GM12878 (cell line): ENCODE measurements at regions not wholly inside any gene's neighbourhood (a gene's known extent, or its start where the extent isn't known, plus 50 kb on each side); places are given as distances from the start of the nearest gene placed in this dataset.

ENCODE experiments used
- ATAC-seq: fragments of 200-7000 bp; cut with Tn5 transposase; 3 replicates; pipeline ENCODE4 v1.9.1; 2020; ENCODE audit warnings: mild to moderate bottlenecking, moderate library complexity
- BruUV-seq: library from RNA; stranded (reverse); fragments of 400-500 nt; replicated peaks from 2 replicates; lab custom pipeline; 2021; lab: Mats Ljungman, UMichigan
- CTCF ChIA-PET: fragments of 300-600 bp; sonication (Branson Sonifier 250); formaldehyde crosslinking; extraction: SDS; loops from one replicate; lab custom pipeline; 2021; ENCODE audit warnings: inconsistent platforms; lab: Yijun Ruan, JAX
- POLR2A ChIA-PET: fragments of 350-600 bp; formaldehyde crosslinking; extraction: SDS; loops from one replicate; lab custom pipeline; 2021; ENCODE audit warnings: inconsistent platforms; lab: Charles Lee
- RAD21 ChIA-PET: fragments of 300-600 bp; sonication (Branson Sonifier 250); formaldehyde crosslinking; loops from one replicate; lab custom pipeline; 2023; ENCODE audit warnings: antibody characterized with exemption; ENCODE audit not compliant: unreplicated experiment; lab: Charles Lee
- SMC1A ChIA-PET: fragments of 300-600 bp; sonication (Branson Sonifier 250); formaldehyde crosslinking; loops from one replicate; lab custom pipeline; 2023; ENCODE audit not compliant: unreplicated experiment, uncharacterized antibody; lab: Charles Lee
- DNase-seq: peaks from one replicate; pipeline ENCODE4 v3.0.0-alpha.2; 2011; ENCODE audit warnings: low read depth, low spot score
- FAIRE-seq: peaks from 3 replicates; lab custom pipeline; 2011; peaks lifted over from hg19 to GRCh38; lab: Jason Lieb, UNC
- H2AFZ ChIP-seq: 2 replicates; pipeline ENCODE4 v1.6.0; 2011; ENCODE audit warnings: low read depth, low read length, control low read depth; ENCODE audit not compliant: control insufficient read depth
- H3K27ac ChIP-seq: 2 replicates; pipeline ENCODE4 v1.5.1; 2011; ENCODE audit warnings: control low read depth; ENCODE audit not compliant: control insufficient read depth, insufficient read depth
- H3K27me3 ChIP-seq, 2 experiments: replicated peaks in 1 of 2; 2 replicates each; pipeline versions ENCODE4 v1.6.0 to v1.6.1; 2011; ENCODE audit warnings: low read length in 1 of 2; ENCODE audit not compliant: control insufficient read depth in 2 of 2, insufficient read depth in 2 of 2
- H3K36me3 ChIP-seq, 2 experiments: 2 replicates each; pipeline ENCODE4 v1.5.1; 2011; ENCODE audit warnings: low read length in 1 of 2; ENCODE audit not compliant: control insufficient read depth in 2 of 2, insufficient read depth in 2 of 2
- H3K4me1 ChIP-seq: 2 replicates; pipeline ENCODE4 v1.6.1; 2011; ENCODE audit warnings: mild to moderate bottlenecking, low read length, moderate library complexity, mixed read lengths; ENCODE audit not compliant: control insufficient read depth, insufficient read depth
- H3K4me2 ChIP-seq: 2 replicates; pipeline ENCODE4 v1.6.0; 2011; ENCODE audit warnings: control low read depth; ENCODE audit not compliant: control insufficient read depth, insufficient read depth
- H3K4me3 ChIP-seq: fragments of 200-600 bp; sonication (generic); 2 replicates; pipeline ENCODE4 v1.5.1; 2016
- H3K79me2 ChIP-seq: 2 replicates; pipeline ENCODE4 v1.6.0; 2011; ENCODE audit warnings: low read length; ENCODE audit not compliant: control insufficient read depth, insufficient read depth
- H3K9ac ChIP-seq: 2 replicates; pipeline ENCODE4 v1.8.0; 2011; ENCODE audit warnings: low read length, control low read depth, mixed read lengths; ENCODE audit not compliant: control insufficient read depth, insufficient read depth
- H3K9me3 ChIP-seq: replicated peaks from 3 replicates; pipeline ENCODE4 v1.5.1; 2011; ENCODE audit warnings: mild to moderate bottlenecking, low read length; ENCODE audit not compliant: control insufficient read depth, insufficient read depth
- H4K20me1 ChIP-seq: 2 replicates; pipeline ENCODE4 v1.6.0; 2011; ENCODE audit not compliant: control insufficient read depth, insufficient read depth
- EGR1 ChIP-seq, 2 experiments: IDR thresholded peaks; 1 replicate in 1 of 2; 2 replicates in 1 of 2; pipeline ENCODE4 v1.6.1; 2011 to 2012; ENCODE audit warnings: low read depth in 2 of 2, low read length in 2 of 2, borderline replicate concordance in 1 of 2, mild to moderate bottlenecking in 1 of 2, moderate library complexity in 1 of 2
- IRF3 ChIP-seq: fragments of 450-650 bp; IDR thresholded peaks from 2 replicates; pipeline ENCODE4 v1.6.1; 2014; ENCODE audit warnings: mild to moderate bottlenecking
- MEF2A ChIP-seq: IDR thresholded peaks from 2 replicates; pipeline ENCODE4 v1.6.1; 2011; ENCODE audit warnings: low read depth, mild to moderate bottlenecking, low read length, moderate library complexity; ENCODE audit not compliant: insufficient read depth
- MYC ChIP-seq: IDR thresholded peaks from 2 replicates; pipeline ENCODE4 v1.6.1; 2011; ENCODE audit warnings: mild to moderate bottlenecking, low read length, moderate library complexity, inconsistent platforms; ENCODE audit not compliant: insufficient read depth, insufficient replicate concordance, insufficient read length, severe bottlenecking
- NFYA ChIP-seq: IDR thresholded peaks from 2 replicates; pipeline ENCODE4 v1.6.1; 2011; ENCODE audit warnings: low read depth, mild to moderate bottlenecking, low read length, improper control_type of control experiment, borderline replicate concordance
- REST ChIP-seq: IDR thresholded peaks from 2 replicates; pipeline ENCODE4 v1.6.1; 2012; ENCODE audit warnings: mild to moderate bottlenecking, low read depth, low read length
- RUNX3 ChIP-seq: IDR thresholded peaks from 2 replicates; pipeline ENCODE4 v1.6.1; 2012; ENCODE audit warnings: low read length, inconsistent platforms
- SUPT20H ChIP-seq: IDR thresholded peaks from 2 replicates; pipeline ENCODE4 v1.6.1; 2011; ENCODE audit warnings: low read depth, mild to moderate bottlenecking, low read length, moderate library complexity, borderline replicate concordance; ENCODE audit not compliant: control insufficient read depth
- WGBS: methylation state at CpG from one replicate; pipeline ENCODE4 v1.1.6; 2016; ENCODE audit warnings: low lambda C conversion rate; ENCODE audit not compliant: insufficient replicate concordance, insufficient coverage; ENCODE audit errors: missing lambda C conversion rate; 5-methylcytosine and 5-hydroxymethylcytosine counted together
- in situ Hi-C: fragments of 300-500 bp; cut with MboI; formaldehyde crosslinking; loops from 9 replicates; pipeline ENCODE4 v1.14.3; 2018; ENCODE audit warnings: mixed read lengths
- intact Hi-C: fragments of 100-400 bp; cut with micrococcal nuclease; formaldehyde crosslinking; loops from one replicate; pipeline ENCODE4 v1.14.2; 2022; ENCODE audit not compliant: unreplicated experiment
- TF ChIP-seq, protein P1 (sequence below): fragments of 450-650 bp; IDR thresholded peaks from 2 replicates; pipeline ENCODE4 v1.6.1; 2016; ENCODE audit warnings: mild to moderate bottlenecking

DNA sequence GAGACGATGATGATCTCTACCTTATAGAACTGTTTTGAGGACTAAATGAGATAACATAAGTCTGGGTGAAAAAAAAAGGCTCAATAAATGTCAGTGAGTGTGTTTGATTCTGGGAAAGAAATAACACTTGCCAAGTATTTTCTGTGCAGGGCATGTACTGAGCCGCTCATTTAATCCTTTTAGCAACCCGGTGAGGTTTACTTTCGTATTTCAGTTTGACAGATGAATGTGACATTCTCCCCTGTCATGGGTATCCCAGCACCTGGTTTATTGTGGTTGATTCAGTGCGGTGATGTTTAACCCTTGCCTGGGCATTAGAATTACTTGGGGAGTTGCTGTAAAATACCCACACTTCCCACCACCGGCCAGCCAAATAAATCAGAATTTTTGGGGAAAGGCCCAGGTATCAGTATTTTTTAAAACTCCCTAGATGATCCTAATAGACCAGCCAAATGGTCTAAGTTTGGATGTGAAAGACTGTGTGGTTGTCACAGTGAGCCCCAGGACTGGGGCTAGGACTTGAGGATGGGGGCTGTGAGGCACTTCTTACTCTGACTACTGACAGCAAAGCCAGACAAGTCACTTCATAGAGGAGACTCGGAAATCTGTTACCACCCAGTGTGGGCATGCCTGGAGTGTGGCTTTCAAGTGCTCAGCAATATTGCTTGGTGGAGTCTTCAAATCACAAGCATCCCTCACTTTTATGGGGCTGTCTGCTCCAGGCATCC is 100.2 kb upstream of the KCNG1 start:
- Histone ChIP-seq H3K27me3 (peaks cover 4 to 9% of the 10 kb centered on the region in 2 experiments), H3K27ac (no peak overlapping the region), H3K36me3 (no peaks in the 10 kb centered on the region), H3K4me1 (no peaks in the 10 kb centered on the region; the same call in 1 of the 2 replicates), H3K4me2 (no peak overlapping the region), H2AFZ (no peak overlapping the region), H3K79me2 (no peaks in the 10 kb centered on the region), H4K20me1 (no peaks in the 10 kb centered on the region), H3K9me3 (no peaks in the 10 kb centered on the region), H3K9ac (no peak overlapping the region), H3K4me3 (no peak overlapping the region)
- 20% methylated on average over 7 of the region's 7 CpGs for WGBS
- in situ Hi-C loops, result no loop called here
- no peak for DNase-seq
- TF ChIP-seq RUNX3 (peak; percentile 35), EGR1 (IDR thresholded peaks at IDR 0.05; ENCODE audit: borderline replicate concordance in 1 of 2, low read depth in 2 of 2, low read length in 2 of 2) (no peak)
- RAD21 ChIA-PET, result no interaction called here
- POLR2A ChIA-PET, result no interaction called here
- intact Hi-C loops, result no loop called here
- BruUV-seq, result no TSS peak
- SMC1A ChIA-PET, result no interaction called here
- CTCF ChIA-PET, result interaction anchor here (1.1 kb wide), 1 partner anchor 24 kb away, joined by 3 read pairs; no protein-coding TSS in a partner anchor
- ATAC-seq, result peak; percentile 68
- FAIRE-seq, result peak; percentile 65

GRCh38 chr20:51121901-51122412 is 99.0 kb upstream of the KCNG1 start:
- in situ Hi-C loops, result no loop called here
- Histone ChIP-seq H3K4me3 (no peak overlapping the region), H2AFZ (no peak overlapping the region), H3K9ac (no peak overlapping the region), H3K9me3 (no peaks in the 10 kb centered on the region), H4K20me1 (no peaks in the 10 kb centered on the region), H3K36me3 (no peaks in the 10 kb centered on the region), H3K27ac (no peak overlapping the region), H3K4me2 (no peak overlapping the region), H3K27me3 (peaks cover 4 to 9% of the 10 kb centered on the region in 2 experiments), H3K79me2 (no peaks in the 10 kb centered on the region), H3K4me1 (no peaks in the 10 kb centered on the region)
- no peak for DNase-seq
- intact Hi-C loops, result no loop called here
- ChIA-PET RAD21 (no interaction called here), CTCF (no interaction called here), POLR2A (no interaction called here), SMC1A (no interaction called here)
- ATAC-seq, result no peak
- no peak for FAIRE-seq
- no TSS peak for BruUV-seq
- 21% methylated on average over 3 of the region's 3 CpGs for WGBS
- TF ChIP-seq REST (no peak), MEF2A (no peak), IRF3 (no peak), NFYA (no peak), MYC (no peak), SUPT20H (no peak)
- TF ChIP-seq, protein P1, sequence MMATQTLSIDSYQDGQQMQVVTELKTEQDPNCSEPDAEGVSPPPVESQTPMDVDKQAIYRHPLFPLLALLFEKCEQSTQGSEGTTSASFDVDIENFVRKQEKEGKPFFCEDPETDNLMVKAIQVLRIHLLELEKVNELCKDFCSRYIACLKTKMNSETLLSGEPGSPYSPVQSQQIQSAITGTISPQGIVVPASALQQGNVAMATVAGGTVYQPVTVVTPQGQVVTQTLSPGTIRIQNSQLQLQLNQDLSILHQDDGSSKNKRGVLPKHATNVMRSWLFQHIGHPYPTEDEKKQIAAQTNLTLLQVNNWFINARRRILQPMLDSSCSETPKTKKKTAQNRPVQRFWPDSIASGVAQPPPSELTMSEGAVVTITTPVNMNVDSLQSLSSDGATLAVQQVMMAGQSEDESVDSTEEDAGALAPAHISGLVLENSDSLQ, result no peak
